Breast epithelium (tissue), 4 donors: ENCODE measurements at regions not wholly inside any gene's neighbourhood (a gene's known extent, or its start where the extent isn't known, plus 50 kb on each side); places are given as distances from the start of the nearest gene placed in this dataset.
A peak's percentile ranks its signal among the peaks of the same experiment; 100 is the strongest.

Source experiments
- DNase-seq, 2 donors: peaks; one replicate each; pipeline ENCODE4 v3.0.0-alpha.2; 2019; ENCODE audit warnings: low spot score in 2 of 2
- H3K27ac ChIP-seq, 2 donors: fragments of 200-600 bp; sonication (generic) in 1 of 2; one replicate each; pipeline ENCODE4 v1.5.1; 2016 to 2019; ENCODE audit warnings: mild to moderate bottlenecking in 1 of 2
- H3K27me3 ChIP-seq, 2 donors: fragments of 200-600 bp; sonication (generic) in 1 of 2; one replicate each; pipeline versions ENCODE4 v1.5.1 to v1.6.0; 2017 to 2019; ENCODE audit warnings: control low read depth in 1 of 2, mild to moderate bottlenecking in 1 of 2
- H3K36me3 ChIP-seq: fragments of 200-600 bp; one replicate; pipeline ENCODE4 v1.5.1; 2019
- H3K4me1 ChIP-seq, 2 donors: fragments of 200-600 bp; sonication (generic); one replicate each; pipeline ENCODE4 v1.5.1; 2016 to 2019; ENCODE audit warnings: control low read depth in 1 of 2
- H3K4me3 ChIP-seq, 3 donors: fragments of 200-600 bp; sonication (generic); 1 replicate in 2 of 3; 2 replicates in 1 of 3; pipeline ENCODE4 v1.5.1; 2016 to 2019; ENCODE audit warnings: mild to moderate bottlenecking in 3 of 3, moderate library complexity in 2 of 3
- H3K9me3 ChIP-seq, 2 donors: fragments of 200-600 bp; sonication (generic) in 1 of 2; one replicate each; pipeline ENCODE4 v1.5.1; 2016 to 2019; ENCODE audit warnings: control low read depth in 1 of 2
- CTCF ChIP-seq, 3 donors: fragments of 450-650 bp; IDR thresholded peaks; one replicate each; pipeline ENCODE4 v1.5.1; 2016 to 2017; ENCODE audit warnings: antibody characterized with exemption in 3 of 3, mild to moderate bottlenecking in 3 of 3, moderate library complexity in 3 of 3
- POLR2A ChIP-seq: fragments of 450-650 bp; IDR thresholded peaks from one replicate; pipeline ENCODE4 v1.6.1; 2016; ENCODE audit warnings: antibody characterized with exemption, mild to moderate bottlenecking, moderate library complexity
- POLR2AphosphoS5 ChIP-seq, 3 donors: sonication (generic); formaldehyde crosslinking; IDR thresholded peaks; one replicate each; pipeline ENCODE4 v1.6.1; 2017; ENCODE audit warnings: antibody characterized with exemption in 3 of 3
- intact Hi-C: fragments of 100-400 bp; cut with DNase I; formaldehyde crosslinking; loops from one replicate; pipeline ENCODE4 v1.15.1; 2023; ENCODE audit warnings: low total_unique reads

- no peak overlapping the region for H3K4me3 ChIP-seq
- no peak for TF ChIP-seq POLR2A
- no peak for TF ChIP-seq CTCF (IDR thresholded peaks at IDR 0.05)
- TF ChIP-seq POLR2AphosphoS5 (IDR thresholded peaks at IDR 0.05), result no peak
- intact Hi-C loops, result no loop called here
- no peaks in the 10 kb centered on the region for H3K9me3 ChIP-seq
- no peaks in the 10 kb centered on the region for H3K36me3 ChIP-seq
- no peaks in the 10 kb centered on the region for H3K4me1 ChIP-seq
- DNase-seq, result no peak
- H3K27ac ChIP-seq, result no peak overlapping the region
- H3K27me3 ChIP-seq, result no peaks in the 10 kb centered on the region
These were observed 122.0 kb downstream of the ARL4A start for GRCh38 chr7:12809476-12809875.

DNA sequence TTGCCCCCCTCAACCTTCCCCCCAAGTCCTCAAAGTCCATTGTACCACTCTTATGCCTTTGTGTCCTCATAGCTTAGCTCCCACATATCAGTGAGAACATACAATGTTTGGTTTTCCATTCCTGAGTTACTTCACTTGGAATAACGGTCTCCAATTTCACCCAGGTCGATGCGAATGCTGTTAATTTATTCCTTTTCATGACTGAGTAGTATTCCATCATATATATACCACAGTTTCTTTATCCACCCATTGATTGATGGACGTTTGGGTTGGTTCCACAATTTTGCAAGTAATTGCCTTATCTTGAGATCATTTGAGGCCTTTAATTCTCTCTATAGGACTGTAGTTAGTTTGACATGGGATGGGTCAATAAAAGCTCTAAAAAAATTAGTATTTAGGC is 124.7 kb downstream of the ARL4A start:
- Histone ChIP-seq H3K27me3 (no peaks in the 10 kb centered on the region), H3K36me3 (no peaks in the 10 kb centered on the region), H3K9me3 (no peaks in the 10 kb centered on the region), H3K27ac (no peak overlapping the region), H3K4me1 (no peaks in the 10 kb centered on the region), H3K4me3 (no peak overlapping the region)
- TF ChIP-seq POLR2AphosphoS5 (IDR thresholded peaks at IDR 0.05) (no peak), POLR2A (no peak), CTCF (IDR thresholded peaks at IDR 0.05) (no peak)
- DNase-seq, result no peak
- intact Hi-C loops, result no loop called here

DNA sequence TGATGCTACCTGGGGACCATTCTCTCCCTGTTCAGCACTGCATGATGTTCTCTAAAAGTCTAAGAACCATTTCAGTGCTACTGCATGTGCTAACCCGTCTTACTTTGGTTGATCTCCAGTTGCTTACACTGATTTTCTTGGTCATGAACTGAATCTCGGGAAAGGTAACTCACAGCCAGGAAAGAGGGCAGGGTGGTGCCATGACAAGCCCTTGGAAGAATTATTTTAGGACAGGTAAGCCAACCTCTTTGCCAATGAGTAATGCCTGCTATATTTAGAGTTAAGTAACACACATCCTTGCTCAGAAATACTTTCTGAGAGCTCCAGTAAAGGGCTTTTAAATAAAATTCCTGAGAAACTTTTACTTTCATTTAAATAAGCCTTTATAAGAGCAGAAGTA is 126.7 kb downstream of the ARL4A start:
- intact Hi-C loops, result no loop called here
- Histone ChIP-seq H3K36me3 (no peaks in the 10 kb centered on the region), H3K9me3 (no peaks in the 10 kb centered on the region), H3K4me1 (no peaks in the 10 kb centered on the region), H3K27ac (peak overlapping the region; percentile 41 to 48), H3K4me3 (no peak overlapping the region), H3K27me3 (no peaks in the 10 kb centered on the region)
- TF ChIP-seq POLR2AphosphoS5 (IDR thresholded peaks at IDR 0.05) (no peak), CTCF (IDR thresholded peaks at IDR 0.05) (no peak), POLR2A (no peak)
- DNase-seq, result no peak

DNA sequence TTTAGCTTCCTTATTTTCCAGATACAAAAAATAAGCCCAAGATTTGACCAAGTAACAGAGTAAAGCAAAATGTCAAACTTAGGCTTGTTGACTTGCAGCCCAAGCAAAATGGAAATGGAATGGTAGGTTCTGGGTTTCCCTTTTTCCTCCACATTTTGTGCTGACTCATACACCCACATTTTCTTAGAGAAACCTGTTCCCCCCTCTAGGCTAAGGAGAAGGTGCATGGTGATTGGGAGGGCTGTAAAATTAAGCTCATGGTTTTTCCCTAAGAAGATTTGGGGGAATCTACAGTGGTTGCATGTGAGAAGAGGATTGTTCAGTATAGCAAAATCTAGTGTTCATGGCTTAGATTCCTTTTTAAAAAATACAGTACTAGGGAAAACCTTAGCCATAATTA is 127.4 kb downstream of the ARL4A start:
- Histone ChIP-seq H3K27me3 (no peaks in the 10 kb centered on the region), H3K4me1 (no peaks in the 10 kb centered on the region), H3K36me3 (no peaks in the 10 kb centered on the region), H3K27ac (peak overlapping the region; percentile 20 to 48), H3K4me3 (no peak overlapping the region), H3K9me3 (no peaks in the 10 kb centered on the region)
- intact Hi-C loops, result no loop called here
- TF ChIP-seq CTCF (IDR thresholded peaks at IDR 0.05), result no peak
- TF ChIP-seq POLR2A, result no peak
- TF ChIP-seq POLR2AphosphoS5 (IDR thresholded peaks at IDR 0.05), result no peak
- no peak for DNase-seq

DNA sequence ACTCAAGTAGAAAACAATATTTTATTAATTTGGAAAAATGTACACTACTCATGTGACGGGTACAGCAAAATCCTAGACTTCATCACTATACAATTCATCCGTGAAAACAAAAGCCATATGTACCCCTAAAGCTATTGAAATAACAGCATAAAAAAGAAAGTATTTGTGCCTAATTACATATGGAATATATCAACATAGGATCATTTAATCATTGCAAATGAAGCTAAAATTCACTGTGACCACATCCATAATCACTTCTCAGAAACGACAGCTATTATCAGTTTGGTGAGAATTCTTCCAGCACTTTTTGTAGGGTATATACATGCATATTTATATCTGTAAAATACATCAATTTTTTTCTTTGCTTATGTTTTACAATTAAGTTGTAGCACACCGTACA is 128.0 kb downstream of the ARL4A start:
- no peak for DNase-seq
- Histone ChIP-seq H3K27me3 (no peaks in the 10 kb centered on the region), H3K9me3 (no peaks in the 10 kb centered on the region), H3K27ac (no peak overlapping the region), H3K4me1 (no peaks in the 10 kb centered on the region), H3K36me3 (no peaks in the 10 kb centered on the region), H3K4me3 (no peak overlapping the region)
- no peak for TF ChIP-seq POLR2A
- no peak for TF ChIP-seq POLR2AphosphoS5 (IDR thresholded peaks at IDR 0.05)
- TF ChIP-seq CTCF (IDR thresholded peaks at IDR 0.05), result no peak
- intact Hi-C loops, result no loop called here
